HG03439 (cell line): ENCODE measurements at regions not wholly inside any gene's neighbourhood (a gene's known extent, or its start where the extent isn't known, plus 50 kb on each side); places are given as distances from the start of the nearest gene placed in this dataset.
"Not testable (repeated sequence)": the region's sequence is repeated elsewhere in the genome, so short reads cannot be mapped to it uniquely, and the experiment has no call there.

Experiments used
- ATAC-seq: cut with Tn5 transposase; IDR thresholded peaks from one replicate; pipeline ENCODE4 v1.9.1; 2021; ENCODE audit warnings: mild to moderate bottlenecking, moderate library complexity; ENCODE audit not compliant: unreplicated experiment

GRCh38 chr12:127760996-127761395, 506.0 kb upstream of the TMEM132C start:
- no peak for ATAC-seq

- no peak for ATAC-seq
Observed at GRCh38 chr12:127761880-127762279, 505.1 kb upstream of the TMEM132C start.

GRCh38 chr12:127767656-127768055, 499.3 kb upstream of the TMEM132C start:
- no peak for ATAC-seq

- ATAC-seq: no peak
Observed at GRCh38 chr12:127770118-127770517, 496.9 kb upstream of the TMEM132C start.

GRCh38 chr12:127771546-127771945, 495.4 kb upstream of the TMEM132C start:
- ATAC-seq: no peak

- no peak for ATAC-seq
Observed at GRCh38 chr12:127773520-127773919, 493.4 kb upstream of the TMEM132C start.

GRCh38 chr12:127774828-127775227, 492.1 kb upstream of the TMEM132C start:
- no peak for ATAC-seq

- ATAC-seq: no peak
Observed at GRCh38 chr12:127779301-127780045, 487.5 kb upstream of the TMEM132C start.

- ATAC-seq: no peak
Observed at GRCh38 chr12:127780881-127781280, 486.1 kb upstream of the TMEM132C start.

- ATAC-seq: no peak
Observed at GRCh38 chr12:127781336-127781735, 485.6 kb upstream of the TMEM132C start.

- ATAC-seq: no peak
Observed at GRCh38 chr12:127785540-127785939, 481.4 kb upstream of the TMEM132C start.

GRCh38 chr12:127785986-127786590, 480.9 kb upstream of the TMEM132C start:
- no peak for ATAC-seq

- ATAC-seq: no peak
Observed at GRCh38 chr12:127787544-127787943, 479.4 kb upstream of the TMEM132C start.

GRCh38 chr12:127790376-127790775, 476.6 kb upstream of the TMEM132C start:
- ATAC-seq: no peak

GRCh38 chr12:127791217-127791616, 475.8 kb upstream of the TMEM132C start:
- ATAC-seq: no peak

- ATAC-seq: no peak
Observed at GRCh38 chr12:127797918-127798317, 469.1 kb upstream of the TMEM132C start.

GRCh38 chr12:127802271-127802670, 464.7 kb upstream of the TMEM132C start:
- no peak for ATAC-seq

- no peak for ATAC-seq
Observed at GRCh38 chr12:127803545-127803944, 463.4 kb upstream of the TMEM132C start.

- ATAC-seq: no peak
Observed at GRCh38 chr12:127809275-127809674, 457.7 kb upstream of the TMEM132C start.

- ATAC-seq: no peak
Observed at GRCh38 chr12:127810041-127810440, 456.9 kb upstream of the TMEM132C start.

GRCh38 chr12:127810459-127810858, 456.5 kb upstream of the TMEM132C start:
- not testable (repeated sequence) for ATAC-seq

GRCh38 chr12:127811988-127812387, 455.0 kb upstream of the TMEM132C start:
- no peak for ATAC-seq

GRCh38 chr12:127813147-127813546, 453.8 kb upstream of the TMEM132C start:
- no peak for ATAC-seq
